ENCODE measurements at regions not wholly inside any gene's neighbourhood (a gene's known extent, or its start where the extent isn't known, plus 50 kb on each side); places are given as distances from the start of the nearest gene placed in this dataset.

DNA sequence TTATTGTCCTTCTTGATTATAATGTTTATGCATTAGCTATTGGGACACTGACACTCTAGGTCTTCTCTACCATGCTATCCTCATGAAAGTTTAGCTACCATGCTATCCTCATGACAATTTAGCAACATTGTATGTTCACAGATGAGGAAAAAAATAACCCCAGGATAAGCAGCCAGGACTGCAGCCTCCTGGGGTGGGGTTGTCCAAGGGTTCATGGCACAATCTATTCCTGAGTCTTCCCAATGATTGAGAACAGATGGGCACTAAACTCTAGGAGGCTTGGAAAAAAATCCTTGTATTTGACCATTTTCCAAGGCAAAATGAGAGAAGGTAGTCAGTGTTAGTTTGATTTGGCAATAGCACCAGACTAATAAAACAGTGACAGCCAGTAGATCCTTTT lies 619.8 kb upstream of the LCORL start:
- Histone ChIP-seq H3K36me3 (ENCODE audit: insufficient read depth, low read length) (no peaks in the 10 kb centered on the region), H3K4me1 (ENCODE audit: insufficient read depth, low read length) (peaks cover 6% of the 10 kb centered on the region), H3K27ac (ENCODE audit: low read depth, low read length) (no peak overlapping the region), H3K4me3 (ENCODE audit: low read depth in 1 of 2, low read length in 2 of 2) (no peak overlapping the region), H3K9me3 (ENCODE audit: low read length) (no peaks in the 10 kb centered on the region), H3K9ac (ENCODE audit: low read length) (no peak overlapping the region), H3K27me3 (ENCODE audit: control insufficient read depth in 1 of 2, insufficient read depth in 2 of 2, low read length in 2 of 2) (no peaks in the 10 kb centered on the region)

DNA sequence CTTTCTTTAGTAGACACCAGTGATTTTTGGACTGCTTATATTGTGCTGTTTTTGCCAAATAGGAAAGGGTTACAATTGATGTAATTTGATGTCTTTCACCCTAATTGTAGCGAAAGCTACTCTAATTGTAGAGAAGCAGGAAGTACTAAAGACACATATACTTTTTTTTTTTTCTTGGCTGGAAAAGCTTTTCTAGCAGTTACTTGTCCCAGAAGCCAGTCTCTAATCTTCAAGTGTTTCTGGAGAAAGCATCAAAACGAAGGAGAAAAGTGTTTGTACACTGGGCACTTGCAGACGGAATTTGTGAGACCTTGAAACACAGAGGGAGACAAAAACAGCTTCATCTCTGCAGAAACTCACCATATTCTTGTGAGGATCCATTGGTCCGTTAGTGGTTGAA lies 616.5 kb upstream of the LCORL start:
- Histone ChIP-seq H3K9me3 (ENCODE audit: low read length) (no peaks in the 10 kb centered on the region), H3K4me1 (ENCODE audit: insufficient read depth, low read length) (no peaks in the 10 kb centered on the region), H3K27ac (ENCODE audit: low read depth, low read length) (no peak overlapping the region), H3K9ac (ENCODE audit: low read length) (no peak overlapping the region), H3K27me3 (ENCODE audit: control insufficient read depth in 1 of 2, insufficient read depth in 2 of 2, low read length in 2 of 2) (no peaks in the 10 kb centered on the region), H3K4me3 (ENCODE audit: low read depth in 1 of 2, low read length in 2 of 2) (no peak overlapping the region), H3K36me3 (ENCODE audit: insufficient read depth, low read length) (no peaks in the 10 kb centered on the region)

DNA sequence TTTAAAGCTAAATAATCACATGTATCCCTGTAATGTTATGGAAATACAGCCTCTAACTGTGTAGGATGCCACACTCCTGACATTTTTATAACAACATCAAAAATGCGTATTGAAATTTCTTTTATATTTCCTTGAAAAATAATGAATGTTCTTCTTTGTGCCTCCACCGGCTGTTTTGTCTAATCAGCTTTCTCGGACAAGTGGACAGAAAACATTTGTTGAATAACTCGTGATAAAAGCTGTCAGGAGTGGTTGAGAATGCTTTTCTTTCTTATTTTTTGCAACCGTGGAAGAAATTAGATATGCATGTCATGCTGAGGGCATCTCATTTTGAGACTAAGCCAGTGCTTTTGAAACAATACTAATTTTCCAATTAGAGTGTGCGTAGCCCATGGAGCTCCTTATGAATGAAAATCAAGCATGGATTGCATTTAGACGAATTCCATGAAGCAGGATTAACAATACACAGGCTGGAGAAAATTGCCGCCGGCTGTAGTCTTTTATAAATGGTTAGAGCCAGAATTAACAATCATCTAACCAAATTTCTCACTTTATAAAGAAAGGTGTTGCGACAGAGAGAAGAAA lies 614.5 kb upstream of the LCORL start:
- Histone ChIP-seq H3K9me3 (ENCODE audit: low read length) (no peaks in the 10 kb centered on the region), H3K4me1 (ENCODE audit: insufficient read depth, low read length) (no peaks in the 10 kb centered on the region), H3K9ac (ENCODE audit: low read length) (no peak overlapping the region), H3K4me3 (ENCODE audit: low read depth in 1 of 2, low read length in 2 of 2) (no peak overlapping the region), H3K27ac (ENCODE audit: low read depth, low read length) (no peak overlapping the region), H3K27me3 (ENCODE audit: control insufficient read depth in 1 of 2, insufficient read depth in 2 of 2, low read length in 2 of 2) (no peaks in the 10 kb centered on the region), H3K36me3 (ENCODE audit: insufficient read depth, low read length) (no peaks in the 10 kb centered on the region)

DNA sequence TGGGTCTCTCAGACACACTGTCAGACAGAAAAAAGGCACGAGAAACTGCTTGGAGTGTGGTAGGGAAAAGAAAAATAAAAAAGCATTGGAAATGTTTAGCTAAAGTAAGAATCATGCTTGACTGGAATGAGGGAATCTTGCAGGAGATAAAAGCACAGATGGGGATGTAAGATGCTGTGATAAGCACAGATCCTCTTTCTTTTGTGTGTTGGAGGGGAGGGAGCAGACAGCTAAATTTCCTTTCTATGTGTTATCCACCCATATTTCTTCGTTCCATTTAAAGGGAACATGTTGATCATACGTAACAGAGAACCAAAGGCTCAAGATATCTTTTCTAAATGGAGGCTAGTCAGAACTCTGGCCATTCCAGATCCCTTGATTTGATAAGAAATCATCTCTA lies 614.0 kb upstream of the LCORL start:
- Histone ChIP-seq H3K9me3 (ENCODE audit: low read length) (no peaks in the 10 kb centered on the region), H3K27ac (ENCODE audit: low read depth, low read length) (no peak overlapping the region), H3K9ac (ENCODE audit: low read length) (no peak overlapping the region), H3K36me3 (ENCODE audit: insufficient read depth, low read length) (no peaks in the 10 kb centered on the region), H3K4me1 (ENCODE audit: insufficient read depth, low read length) (no peaks in the 10 kb centered on the region), H3K4me3 (ENCODE audit: low read depth in 1 of 2, low read length in 2 of 2) (no peak overlapping the region), H3K27me3 (ENCODE audit: control insufficient read depth in 1 of 2, insufficient read depth in 2 of 2, low read length in 2 of 2) (no peaks in the 10 kb centered on the region)

- no peaks in the 10 kb centered on the region for H3K4me1 ChIP-seq (ENCODE audit: insufficient read depth, low read length)
- no peak overlapping the region for H3K27ac ChIP-seq (ENCODE audit: low read depth, low read length)
- H3K4me3 ChIP-seq (ENCODE audit: low read depth in 1 of 2, low read length in 2 of 2): no peak overlapping the region
- no peaks in the 10 kb centered on the region for H3K27me3 ChIP-seq (ENCODE audit: control insufficient read depth in 1 of 2, insufficient read depth in 2 of 2, low read length in 2 of 2)
- H3K36me3 ChIP-seq (ENCODE audit: insufficient read depth, low read length): no peaks in the 10 kb centered on the region
- H3K9me3 ChIP-seq (ENCODE audit: low read length): no peaks in the 10 kb centered on the region
- no peak overlapping the region for H3K9ac ChIP-seq (ENCODE audit: low read length)
Observed at GRCh38 chr4:18631586-18631985, 610.0 kb upstream of the LCORL start.

- H3K9me3 ChIP-seq (ENCODE audit: low read length): no peaks in the 10 kb centered on the region
- H3K36me3 ChIP-seq (ENCODE audit: insufficient read depth, low read length): no peaks in the 10 kb centered on the region
- no peak overlapping the region for H3K4me3 ChIP-seq (ENCODE audit: low read depth in 1 of 2, low read length in 2 of 2)
- H3K9ac ChIP-seq (ENCODE audit: low read length): no peak overlapping the region
- no peaks in the 10 kb centered on the region for H3K27me3 ChIP-seq (ENCODE audit: control insufficient read depth in 1 of 2, insufficient read depth in 2 of 2, low read length in 2 of 2)
- H3K4me1 ChIP-seq (ENCODE audit: insufficient read depth, low read length): no peaks in the 10 kb centered on the region
- no peak overlapping the region for H3K27ac ChIP-seq (ENCODE audit: low read depth, low read length)
Observed at GRCh38 chr4:18630218-18631110, 608.9 kb upstream of the LCORL start.

- H3K9me3 ChIP-seq (ENCODE audit: low read length): no peaks in the 10 kb centered on the region
- H3K27me3 ChIP-seq (ENCODE audit: control insufficient read depth in 1 of 2, insufficient read depth in 2 of 2, low read length in 2 of 2): no peaks in the 10 kb centered on the region
- no peak overlapping the region for H3K9ac ChIP-seq (ENCODE audit: low read length)
- no peaks in the 10 kb centered on the region for H3K4me1 ChIP-seq (ENCODE audit: insufficient read depth, low read length)
- H3K36me3 ChIP-seq (ENCODE audit: insufficient read depth, low read length): no peaks in the 10 kb centered on the region
- no peak overlapping the region for H3K4me3 ChIP-seq (ENCODE audit: low read depth in 1 of 2, low read length in 2 of 2)
- H3K27ac ChIP-seq (ENCODE audit: low read depth, low read length): no peak overlapping the region
Observed at GRCh38 chr4:18627447-18628005, 606.0 kb upstream of the LCORL start.

- Histone ChIP-seq H3K4me3 (ENCODE audit: low read depth in 1 of 2, low read length in 2 of 2) (no peak overlapping the region), H3K27ac (ENCODE audit: low read depth, low read length) (no peak overlapping the region), H3K9ac (ENCODE audit: low read length) (no peak overlapping the region), H3K27me3 (ENCODE audit: control insufficient read depth in 1 of 2, insufficient read depth in 2 of 2, low read length in 2 of 2) (no peaks in the 10 kb centered on the region), H3K36me3 (ENCODE audit: insufficient read depth, low read length) (no peaks in the 10 kb centered on the region), H3K9me3 (ENCODE audit: low read length) (no peaks in the 10 kb centered on the region), H3K4me1 (ENCODE audit: insufficient read depth, low read length) (no peaks in the 10 kb centered on the region)
Observed at GRCh38 chr4:18626996-18627395, 605.4 kb upstream of the LCORL start.

DNA sequence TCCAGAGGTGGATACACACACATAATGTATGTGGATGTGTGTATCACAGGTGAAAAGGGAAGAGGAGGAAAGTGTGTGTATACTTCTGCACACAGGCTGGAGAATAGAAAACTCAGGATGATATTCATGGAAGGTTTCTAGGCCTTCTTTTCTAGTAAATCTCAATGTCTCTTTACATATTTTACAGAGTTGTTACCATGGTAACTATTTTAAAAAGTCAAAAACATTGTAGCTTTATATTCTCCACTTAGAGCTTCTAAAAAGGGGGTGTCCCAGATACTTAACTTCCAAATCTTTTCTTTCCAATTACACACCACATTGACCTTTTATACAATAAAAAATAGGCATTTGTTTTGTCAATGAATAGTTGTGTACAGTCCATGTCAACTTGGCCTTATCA lies 604.8 kb upstream of the LCORL start:
- H3K36me3 ChIP-seq (ENCODE audit: insufficient read depth, low read length): no peaks in the 10 kb centered on the region
- H3K27me3 ChIP-seq (ENCODE audit: control insufficient read depth in 1 of 2, insufficient read depth in 2 of 2, low read length in 2 of 2): no peaks in the 10 kb centered on the region
- H3K27ac ChIP-seq (ENCODE audit: low read depth, low read length): no peak overlapping the region
- H3K4me3 ChIP-seq (ENCODE audit: low read depth in 1 of 2, low read length in 2 of 2): no peak overlapping the region
- no peaks in the 10 kb centered on the region for H3K9me3 ChIP-seq (ENCODE audit: low read length)
- no peaks in the 10 kb centered on the region for H3K4me1 ChIP-seq (ENCODE audit: insufficient read depth, low read length)
- no peak overlapping the region for H3K9ac ChIP-seq (ENCODE audit: low read length)

DNA sequence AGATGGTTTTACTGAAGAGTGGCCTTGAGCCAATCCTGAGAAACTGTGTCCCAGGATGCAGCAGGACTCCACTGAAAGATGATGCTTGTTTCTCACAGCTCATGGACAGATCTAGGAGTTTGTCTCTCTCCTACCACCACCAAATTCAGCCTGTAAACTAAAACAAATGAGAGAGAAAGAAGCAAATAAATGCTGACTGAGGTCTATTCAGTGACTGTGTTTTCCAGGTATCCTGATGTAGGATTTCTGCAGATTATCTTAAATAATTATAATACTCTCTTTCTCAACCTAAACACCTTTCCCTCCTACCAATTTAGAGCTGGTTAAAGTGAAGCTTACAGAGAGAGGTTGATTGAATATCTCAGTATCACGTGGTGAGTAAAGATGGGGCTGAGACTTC lies 599.6 kb upstream of the LCORL start:
- H3K9ac ChIP-seq (ENCODE audit: low read length): no peak overlapping the region
- no peaks in the 10 kb centered on the region for H3K36me3 ChIP-seq (ENCODE audit: insufficient read depth, low read length)
- H3K27ac ChIP-seq (ENCODE audit: low read depth, low read length): no peak overlapping the region
- no peak overlapping the region for H3K4me3 ChIP-seq (ENCODE audit: low read depth in 1 of 2, low read length in 2 of 2)
- no peaks in the 10 kb centered on the region for H3K9me3 ChIP-seq (ENCODE audit: low read length)
- no peaks in the 10 kb centered on the region for H3K27me3 ChIP-seq (ENCODE audit: control insufficient read depth in 1 of 2, insufficient read depth in 2 of 2, low read length in 2 of 2)
- H3K4me1 ChIP-seq (ENCODE audit: insufficient read depth, low read length): no peaks in the 10 kb centered on the region

DNA sequence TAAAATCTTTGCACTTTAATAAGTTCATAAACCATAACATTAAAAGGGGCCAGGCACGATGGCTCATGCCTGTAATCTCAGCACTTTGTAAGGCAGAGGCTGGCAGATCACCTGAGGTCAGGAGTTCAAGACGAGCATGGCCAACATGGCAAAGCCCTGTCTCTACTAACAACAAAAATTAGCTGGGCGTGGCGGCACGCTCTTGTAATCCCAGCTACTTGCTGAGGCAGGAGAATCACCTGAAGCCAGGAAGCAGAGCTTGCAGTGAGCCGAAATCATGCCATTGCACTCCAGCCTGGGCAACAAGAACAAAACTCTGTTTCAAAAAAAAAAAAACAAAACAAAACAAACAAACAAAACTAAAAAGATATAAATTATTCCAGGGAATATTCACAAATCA lies 595.2 kb upstream of the LCORL start:
- H3K36me3 ChIP-seq (ENCODE audit: insufficient read depth, low read length): no peaks in the 10 kb centered on the region
- no peaks in the 10 kb centered on the region for H3K27me3 ChIP-seq (ENCODE audit: control insufficient read depth in 1 of 2, insufficient read depth in 2 of 2, low read length in 2 of 2)
- H3K4me1 ChIP-seq (ENCODE audit: insufficient read depth, low read length): no peaks in the 10 kb centered on the region
- H3K4me3 ChIP-seq (ENCODE audit: low read depth in 1 of 2, low read length in 2 of 2): no peak overlapping the region
- H3K9ac ChIP-seq (ENCODE audit: low read length): no peak overlapping the region
- no peak overlapping the region for H3K27ac ChIP-seq (ENCODE audit: low read depth, low read length)
- no peaks in the 10 kb centered on the region for H3K9me3 ChIP-seq (ENCODE audit: low read length)
